GM12875 (cell line): ENCODE measurements at regions not wholly inside any gene's neighbourhood (a gene's known extent, or its start where the extent isn't known, plus 50 kb on each side); places are given as distances from the start of the nearest gene placed in this dataset.

Experiments
- H3K4me3 ChIP-seq: one replicate; pipeline ENCODE4 v1.5.1; 2011; ENCODE audit warnings: low read depth, low read length, control low read depth
- TF ChIP-seq, protein P1 (sequence below): IDR thresholded peaks from 2 replicates; pipeline ENCODE4 v1.5.1; 2011; ENCODE audit warnings: low read depth, mild to moderate bottlenecking, control low read depth, inconsistent platforms, low read length, moderate library complexity, borderline replicate concordance; ENCODE audit not compliant: insufficient read depth

DNA sequence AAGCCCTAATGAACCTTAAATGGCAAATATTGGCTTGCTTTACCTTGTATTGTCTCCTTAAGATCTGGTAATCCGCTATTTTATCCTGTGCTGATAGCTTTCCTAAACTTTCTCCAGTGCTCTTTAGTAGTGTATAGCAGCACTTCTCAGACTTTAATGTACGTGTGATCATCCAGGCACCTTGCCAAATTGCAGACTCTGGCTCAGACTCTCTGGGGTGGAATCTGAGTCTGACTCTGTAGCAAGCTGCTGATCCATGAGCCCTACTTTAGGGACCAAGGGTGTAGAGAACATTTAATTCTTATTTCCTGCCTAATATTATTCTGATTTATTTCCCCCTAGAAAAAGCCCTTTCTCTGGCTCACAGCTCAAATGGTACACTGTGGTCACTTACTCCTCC, 518.8 kb upstream of the ZNF385D start:
- TF ChIP-seq, protein P1, sequence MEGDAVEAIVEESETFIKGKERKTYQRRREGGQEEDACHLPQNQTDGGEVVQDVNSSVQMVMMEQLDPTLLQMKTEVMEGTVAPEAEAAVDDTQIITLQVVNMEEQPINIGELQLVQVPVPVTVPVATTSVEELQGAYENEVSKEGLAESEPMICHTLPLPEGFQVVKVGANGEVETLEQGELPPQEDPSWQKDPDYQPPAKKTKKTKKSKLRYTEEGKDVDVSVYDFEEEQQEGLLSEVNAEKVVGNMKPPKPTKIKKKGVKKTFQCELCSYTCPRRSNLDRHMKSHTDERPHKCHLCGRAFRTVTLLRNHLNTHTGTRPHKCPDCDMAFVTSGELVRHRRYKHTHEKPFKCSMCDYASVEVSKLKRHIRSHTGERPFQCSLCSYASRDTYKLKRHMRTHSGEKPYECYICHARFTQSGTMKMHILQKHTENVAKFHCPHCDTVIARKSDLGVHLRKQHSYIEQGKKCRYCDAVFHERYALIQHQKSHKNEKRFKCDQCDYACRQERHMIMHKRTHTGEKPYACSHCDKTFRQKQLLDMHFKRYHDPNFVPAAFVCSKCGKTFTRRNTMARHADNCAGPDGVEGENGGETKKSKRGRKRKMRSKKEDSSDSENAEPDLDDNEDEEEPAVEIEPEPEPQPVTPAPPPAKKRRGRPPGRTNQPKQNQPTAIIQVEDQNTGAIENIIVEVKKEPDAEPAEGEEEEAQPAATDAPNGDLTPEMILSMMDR: no peak
- no peak overlapping the region for H3K4me3 ChIP-seq

DNA sequence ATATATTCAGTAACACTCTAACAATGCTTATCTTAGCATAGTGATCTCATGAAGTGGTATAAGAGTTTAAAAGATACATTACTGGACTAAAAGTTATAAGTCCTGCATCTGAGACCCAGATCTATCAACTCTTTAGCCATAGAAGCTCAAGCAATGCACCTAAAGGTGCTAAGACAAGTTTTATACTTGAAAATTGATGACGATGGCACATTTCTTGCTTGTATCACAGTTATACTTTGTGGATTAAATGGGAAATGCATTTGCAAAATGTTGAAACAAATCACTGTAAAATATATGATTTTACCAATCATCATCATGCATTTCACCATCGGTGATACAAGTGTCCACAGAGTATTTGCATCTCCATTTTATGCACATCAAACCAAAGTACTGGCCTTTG, 525.3 kb upstream of the ZNF385D start:
- TF ChIP-seq, protein P1: no peak
- no peak overlapping the region for H3K4me3 ChIP-seq

DNA sequence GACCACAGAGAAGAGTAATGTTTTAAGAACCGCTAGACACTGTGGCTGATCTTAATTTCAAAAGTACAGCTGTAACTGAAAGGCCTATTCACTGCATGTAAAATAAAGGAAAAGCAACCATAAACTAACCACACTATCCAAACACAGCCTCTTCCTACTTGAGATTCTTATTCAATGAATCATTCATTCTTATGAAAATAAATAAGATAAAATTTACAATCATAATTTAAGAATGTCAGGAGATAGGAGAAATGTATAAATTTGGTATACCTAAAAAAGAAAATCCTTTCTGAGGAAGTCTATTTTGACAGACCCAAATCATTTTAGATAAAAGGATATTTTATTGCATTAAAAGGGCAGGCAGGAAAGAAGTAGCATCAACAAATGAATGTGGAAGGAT, 533.5 kb upstream of the ZNF385D start:
- H3K4me3 ChIP-seq: no peak overlapping the region
- TF ChIP-seq, protein P1: no peak

DNA sequence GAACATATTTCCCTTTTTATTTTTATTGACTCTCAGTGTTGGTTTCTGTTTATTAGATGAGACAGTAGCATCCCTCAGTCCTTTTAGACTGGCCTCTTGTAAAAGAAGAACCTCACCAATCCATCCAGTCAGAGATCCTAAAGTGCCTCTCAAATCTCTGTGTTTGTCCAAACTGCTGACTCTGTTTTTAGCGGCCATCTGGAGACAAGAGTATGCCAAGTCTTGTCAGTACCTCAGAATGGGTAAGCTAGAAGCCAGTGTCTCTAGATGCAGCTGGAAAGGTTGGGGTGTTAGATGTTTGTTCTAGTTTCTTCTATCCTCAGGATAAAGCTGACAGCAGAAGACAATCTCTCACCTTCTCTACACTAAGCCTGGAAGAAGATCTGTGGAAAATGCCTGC, 537.7 kb upstream of the ZNF385D start:
- H3K4me3 ChIP-seq: no peak overlapping the region
- TF ChIP-seq, protein P1: no peak

DNA sequence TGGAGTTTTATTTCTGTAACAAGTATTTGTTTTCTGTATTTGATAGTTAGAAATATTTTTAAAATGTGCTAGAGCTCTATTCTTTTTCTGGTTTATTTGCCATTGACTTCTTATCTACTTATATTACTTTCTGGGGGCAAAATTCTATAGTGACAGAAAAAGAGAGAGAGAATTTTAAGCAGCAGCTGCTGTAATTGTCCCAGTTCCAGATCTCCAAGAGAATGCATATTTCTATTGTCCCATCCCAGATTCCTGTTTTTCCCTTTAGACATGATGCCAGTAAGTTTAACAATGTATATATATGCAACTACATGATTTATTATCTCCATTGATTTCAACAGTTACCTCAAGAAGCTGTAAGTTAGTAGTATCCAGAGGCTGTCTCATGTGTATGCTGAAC, 541.7 kb upstream of the ZNF385D start:
- no peak overlapping the region for H3K4me3 ChIP-seq
- TF ChIP-seq, protein P1: no peak

DNA sequence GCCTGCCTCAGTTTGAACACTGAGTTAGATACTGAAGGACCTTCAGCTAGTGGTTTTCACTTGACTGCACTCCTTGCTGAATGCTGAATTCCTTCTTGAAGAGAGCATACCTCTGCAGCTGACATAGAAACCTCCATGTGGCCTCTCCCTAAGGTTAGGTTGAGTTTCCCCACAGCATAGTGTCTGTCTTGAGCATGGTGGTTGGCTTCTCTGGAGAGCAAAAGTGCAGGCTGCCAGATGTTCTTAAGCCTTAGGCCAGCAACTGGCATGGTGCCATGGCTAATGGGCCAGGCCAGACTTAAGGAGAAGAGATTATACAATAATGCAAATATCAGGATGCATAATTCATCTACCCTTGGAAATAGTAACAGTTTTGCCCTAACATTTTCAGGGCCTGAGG, 545.6 kb upstream of the ZNF385D start:
- no peak overlapping the region for H3K4me3 ChIP-seq
- TF ChIP-seq, protein P1: no peak

DNA sequence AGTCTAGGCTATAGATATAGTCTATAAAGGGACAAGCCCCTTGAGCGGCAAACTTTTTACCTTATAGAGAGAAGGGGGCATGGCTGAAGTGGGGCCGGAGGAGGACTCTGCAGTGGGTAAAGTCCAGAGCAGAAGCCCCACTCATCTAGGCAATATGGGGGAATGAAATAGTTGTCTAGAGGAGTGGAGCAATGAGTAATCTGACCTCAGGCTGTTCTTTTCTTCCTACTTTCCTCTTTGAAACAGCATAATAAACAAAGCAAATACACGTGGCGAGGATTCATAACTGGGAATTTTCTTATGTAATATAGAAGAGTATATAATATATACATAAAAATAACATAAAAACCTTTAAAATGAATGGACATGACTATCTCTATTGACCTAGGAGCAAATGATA, 546.4 kb upstream of the ZNF385D start:
- TF ChIP-seq, protein P1: no peak
- no peak overlapping the region for H3K4me3 ChIP-seq
